K562 (cell line): ENCODE measurements at regions not wholly inside any gene's neighbourhood (a gene's known extent, or its start where the extent isn't known, plus 50 kb on each side); places are given as distances from the start of the nearest gene placed in this dataset.

Experiments used
- ATAC-seq: fragments of 200-7000 bp; cut with Tn5 transposase; 3 replicates; pipeline ENCODE4 v1.9.1; 2020; ENCODE audit warnings: moderate library complexity
- BruUV-seq: library from RNA; stranded (reverse); fragments of 400-500 nt; replicated peaks from 2 replicates; lab custom pipeline; 2021; lab: Mats Ljungman, UMichigan
- CTCF ChIA-PET: fragments of 300-600 bp; formaldehyde crosslinking; extraction: SDS; loops from one replicate; lab custom pipeline; 2021; ENCODE audit warnings: low intra/inter-chr PET ratio; lab: Yijun Ruan, JAX
- POLR2A ChIA-PET: fragments of 300-600, 350-650 bp; sonication (Branson Sonifier 250); formaldehyde crosslinking; extraction: SDS; loops from one replicate; lab custom pipeline; 2021; ENCODE audit warnings: antibody characterized with exemption, inconsistent platforms; lab: Yijun Ruan, JAX
- DNase-seq, 4 experiments: peaks; one replicate each; pipeline versions ENCODE4 v3.0.0 to v3.0.0-alpha.2; 2011 to 2018; ENCODE audit warnings: low spot score in 3 of 4, mixed read lengths in 3 of 4; ENCODE audit errors: extremely low read depth in 1 of 4
- FAIRE-seq: peaks from 2 replicates; lab custom pipeline; 2011; peaks lifted over from hg19 to GRCh38; lab: Jason Lieb, UNC
- H2AFZ ChIP-seq: 2 replicates; pipeline ENCODE4 v1.6.0; 2011; ENCODE audit warnings: low read depth, low read length, control low read depth, inconsistent platforms
- H3K27ac ChIP-seq: fragments of 200-600 bp; 3 replicates; pipeline ENCODE4 v1.8.0; 2011; ENCODE audit warnings: low read depth, mild to moderate bottlenecking, control low read depth, inconsistent platforms, low read length, moderate library complexity, mixed read lengths; ENCODE audit errors: extremely low read depth
- H3K27me3 ChIP-seq, 2 experiments: fragments of 300-600 bp in 1 of 2; 2 replicates in 1 of 2; 3 replicates in 1 of 2; pipeline versions ENCODE4 v1.6.0 to v1.8.0; 2011; ENCODE audit warnings: inconsistent platforms in 2 of 2, low read length in 2 of 2, mild to moderate bottlenecking in 1 of 2, mixed read lengths in 1 of 2, moderate library complexity in 1 of 2; ENCODE audit not compliant: control insufficient read depth in 2 of 2, insufficient read depth in 2 of 2
- H3K36me3 ChIP-seq: fragments of 300-600 bp; 3 replicates; pipeline ENCODE4 v1.8.0; 2011; ENCODE audit warnings: mild to moderate bottlenecking, low read length, inconsistent platforms; ENCODE audit not compliant: control insufficient read depth, insufficient read depth
- H3K4me1 ChIP-seq, 2 experiments: fragments of 200-600 bp in 1 of 2; replicated peaks in 1 of 2; 2 replicates in 1 of 2; 3 replicates in 1 of 2; pipeline versions ENCODE4 v1.5.1 to v1.8.0; 2011; ENCODE audit warnings: inconsistent platforms in 2 of 2, low read length in 2 of 2, mild to moderate bottlenecking in 1 of 2, mixed read lengths in 1 of 2, moderate library complexity in 1 of 2; ENCODE audit not compliant: control insufficient read depth in 2 of 2, insufficient read depth in 2 of 2
- H3K4me2 ChIP-seq: 2 replicates; pipeline ENCODE4 v1.6.1; 2011; ENCODE audit warnings: low read length, control low read depth, inconsistent platforms, mixed read lengths; ENCODE audit not compliant: insufficient read depth
- H3K4me3 ChIP-seq: fragments of 200-600 bp; sonication (generic), shearing (Covaris generic); 2 replicates; pipeline ENCODE4 v1.5.1; 2016; ENCODE audit warnings: control low read depth, inconsistent platforms
- H3K79me2 ChIP-seq: fragments of 200-600 bp; 3 replicates; pipeline ENCODE4 v1.8.0; 2011; ENCODE audit warnings: low read length, inconsistent platforms; ENCODE audit not compliant: control insufficient read depth, insufficient read depth
- H3K9ac ChIP-seq, 2 experiments: 2 replicates each; pipeline versions ENCODE4 v1.6.0 to v1.6.1; 2011; ENCODE audit warnings: low read depth in 2 of 2, low read length in 2 of 2, control low read depth in 1 of 2, inconsistent platforms in 1 of 2, mild to moderate bottlenecking in 1 of 2, mixed read lengths in 1 of 2; ENCODE audit not compliant: insufficient read depth in 1 of 2
- H3K9me1 ChIP-seq: one replicate; pipeline ENCODE4 v1.6.0; 2011; ENCODE audit warnings: inconsistent platforms, mild to moderate bottlenecking, low read length, moderate library complexity; ENCODE audit not compliant: control insufficient read depth, insufficient read depth
- H3K9me3 ChIP-seq: replicated peaks from 2 replicates; pipeline ENCODE4 v1.5.1; 2011; ENCODE audit warnings: low read depth, low read length, inconsistent platforms; ENCODE audit not compliant: control insufficient read depth, insufficient read depth
- H4K20me1 ChIP-seq: replicated peaks from 2 replicates; pipeline ENCODE4 v1.6.1; 2011; ENCODE audit warnings: low read length, inconsistent platforms, mixed read lengths; ENCODE audit not compliant: control insufficient read depth, insufficient read depth
- CUX1 ChIP-seq: fragments of 200-800 bp; sonication (Bioruptor generic); IDR thresholded peaks from 2 replicates; pipeline ENCODE4 v1.6.1; 2016; ENCODE audit warnings: missing genetic modification characterization, missing compliant biosample characterization
- DPF2 ChIP-seq: fragments of 450-650 bp; IDR thresholded peaks from 2 replicates; pipeline ENCODE4 v1.6.1; 2016
- KDM1A ChIP-seq, 2 experiments: fragments of 450-650 bp; IDR thresholded peaks; 2 replicates each; pipeline ENCODE4 v1.6.1; 2016; ENCODE audit warnings: mild to moderate bottlenecking in 2 of 2
- MTA3 ChIP-seq: fragments of 450-650 bp; formaldehyde crosslinking; IDR thresholded peaks from 2 replicates; pipeline ENCODE4 v1.6.1; 2017; ENCODE audit warnings: mild to moderate bottlenecking, borderline replicate concordance
- NFE2 ChIP-seq: IDR thresholded peaks from 2 replicates; pipeline ENCODE4 v1.6.1; 2014; ENCODE audit warnings: antibody characterized with exemption, low read depth
- NFIX ChIP-seq: fragments of 250-450 bp; sonication (Bioruptor Pico); IDR thresholded peaks from 2 replicates; pipeline ENCODE4 v1.4.0; 2020; ENCODE audit warnings: low read depth, mild to moderate bottlenecking, moderate library complexity
- PTRF ChIP-seq: fragments of 450-650 bp; IDR thresholded peaks from 2 replicates; pipeline ENCODE4 v1.6.1; 2016; ENCODE audit warnings: mild to moderate bottlenecking, missing genetic modification characterization, missing compliant biosample characterization
- TBP ChIP-seq: optimal IDR thresholded peaks from 2 replicates; pipeline ENCODE3; 2011; ENCODE audit warnings: low read depth, low read length, improper control_type of control experiment
- TCF7 ChIP-seq: sonication (generic); IDR thresholded peaks from 2 replicates; pipeline ENCODE4 v1.6.1; 2016; ENCODE audit warnings: antibody characterized with exemption, borderline replicate concordance
- ZNF785 ChIP-seq: fragments of 250-450 bp; sonication (Bioruptor Pico); IDR thresholded peaks from 2 replicates; pipeline ENCODE4 v1.4.0; 2020; ENCODE audit warnings: mild to moderate bottlenecking
- WGBS: fragments of 100-300 bp; shearing (Covaris generic); methylation state at CpG from one replicate; pipeline ENCODE4 v1.1.6; 2016; ENCODE audit warnings: low coverage, mixed read lengths; ENCODE audit not compliant: insufficient coverage; ENCODE audit errors: missing lambda C conversion rate; 5-methylcytosine and 5-hydroxymethylcytosine counted together
- in situ Hi-C: fragments of 300-500 bp; cut with MboI; formaldehyde crosslinking; loops from 4 replicates; pipeline ENCODE4 v1.15.0; 2018; ENCODE audit warnings: inconsistent platforms, mixed read lengths
- intact Hi-C: fragments of 100-400 bp; cut with micrococcal nuclease; formaldehyde crosslinking; loops from 2 replicates; pipeline ENCODE4 v1.14.2; 2022
- TF ChIP-seq, protein P1 (sequence below), 2 experiments: fragments of 150-350 bp in 1 of 2; IDR thresholded peaks; 2 replicates each; pipeline ENCODE4 v1.6.1; 2012 to 2016; ENCODE audit warnings: low read depth in 2 of 2, low read length in 2 of 2, mild to moderate bottlenecking in 1 of 2, moderate library complexity in 1 of 2
- TF ChIP-seq, protein P2 (sequence below): fragments of 450-650 bp; IDR thresholded peaks from 2 replicates; pipeline ENCODE4 v1.6.1; 2016; ENCODE audit warnings: mild to moderate bottlenecking

DNA sequence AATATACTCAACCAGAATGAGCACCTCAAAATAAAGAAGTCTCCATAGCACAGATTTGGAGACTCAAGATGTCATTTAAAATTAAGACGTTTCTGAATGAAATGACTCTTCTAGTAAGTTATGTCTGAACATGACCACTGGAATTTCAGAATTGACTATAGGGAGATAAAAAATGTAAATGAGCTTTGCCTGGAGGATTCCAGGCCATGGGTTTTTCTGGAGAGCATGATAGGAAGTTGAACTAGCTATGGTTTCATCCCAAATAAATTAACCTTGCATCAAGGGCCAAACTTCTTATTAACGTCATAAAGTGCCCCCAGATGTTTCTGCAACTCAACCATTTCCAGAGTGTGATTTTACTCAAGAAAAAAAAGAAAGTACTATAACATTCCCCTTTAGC is 222.6 kb upstream of the NR2F2 start:
- H4K20me1 ChIP-seq = no peaks in the 10 kb centered on the region
- H3K27me3 ChIP-seq = no peaks in the 10 kb centered on the region
- 30% methylated on average over 2 of the region's 2 CpGs for WGBS
- DNase-seq = no peak
- H3K36me3 ChIP-seq = no peaks in the 10 kb centered on the region; the same call in 2 of the 3 replicates
- no peak overlapping the region for H3K27ac ChIP-seq
- H3K9me1 ChIP-seq = no peaks in the 10 kb centered on the region
- intact Hi-C loops (no loop called here), in situ Hi-C loops (no loop called here)
- ChIA-PET POLR2A (no interaction called here), CTCF (no interaction called here)
- FAIRE-seq = no peak
- 0 out of 5 replicates have a peak, but pooled peaks cover 0 to 4% of the 10 kb centered on the region in 2 experiments for H3K4me1 ChIP-seq
- H3K4me2 ChIP-seq = no peak overlapping the region
- BruUV-seq = no TSS peak
- H3K4me3 ChIP-seq = no peak overlapping the region
- no peak overlapping the region for H2AFZ ChIP-seq
- no peaks in the 10 kb centered on the region for H3K79me2 ChIP-seq
- ATAC-seq = no peak
- no peaks in the 10 kb centered on the region for H3K9me3 ChIP-seq
- H3K9ac ChIP-seq = no peak overlapping the region
- no peak for TF ChIP-seq PTRF (tag)
- TF ChIP-seq CUX1 (CRISPR knock-in tag) = no peak
- TF ChIP-seq, protein P1, sequence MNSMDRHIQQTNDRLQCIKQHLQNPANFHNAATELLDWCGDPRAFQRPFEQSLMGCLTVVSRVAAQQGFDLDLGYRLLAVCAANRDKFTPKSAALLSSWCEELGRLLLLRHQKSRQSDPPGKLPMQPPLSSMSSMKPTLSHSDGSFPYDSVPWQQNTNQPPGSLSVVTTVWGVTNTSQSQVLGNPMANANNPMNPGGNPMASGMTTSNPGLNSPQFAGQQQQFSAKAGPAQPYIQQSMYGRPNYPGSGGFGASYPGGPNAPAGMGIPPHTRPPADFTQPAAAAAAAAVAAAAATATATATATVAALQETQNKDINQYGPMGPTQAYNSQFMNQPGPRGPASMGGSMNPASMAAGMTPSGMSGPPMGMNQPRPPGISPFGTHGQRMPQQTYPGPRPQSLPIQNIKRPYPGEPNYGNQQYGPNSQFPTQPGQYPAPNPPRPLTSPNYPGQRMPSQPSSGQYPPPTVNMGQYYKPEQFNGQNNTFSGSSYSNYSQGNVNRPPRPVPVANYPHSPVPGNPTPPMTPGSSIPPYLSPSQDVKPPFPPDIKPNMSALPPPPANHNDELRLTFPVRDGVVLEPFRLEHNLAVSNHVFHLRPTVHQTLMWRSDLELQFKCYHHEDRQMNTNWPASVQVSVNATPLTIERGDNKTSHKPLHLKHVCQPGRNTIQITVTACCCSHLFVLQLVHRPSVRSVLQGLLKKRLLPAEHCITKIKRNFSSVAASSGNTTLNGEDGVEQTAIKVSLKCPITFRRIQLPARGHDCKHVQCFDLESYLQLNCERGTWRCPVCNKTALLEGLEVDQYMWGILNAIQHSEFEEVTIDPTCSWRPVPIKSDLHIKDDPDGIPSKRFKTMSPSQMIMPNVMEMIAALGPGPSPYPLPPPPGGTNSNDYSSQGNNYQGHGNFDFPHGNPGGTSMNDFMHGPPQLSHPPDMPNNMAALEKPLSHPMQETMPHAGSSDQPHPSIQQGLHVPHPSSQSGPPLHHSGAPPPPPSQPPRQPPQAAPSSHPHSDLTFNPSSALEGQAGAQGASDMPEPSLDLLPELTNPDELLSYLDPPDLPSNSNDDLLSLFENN (IDR thresholded peaks at IDR 0.05; ENCODE audit: low read depth in 2 of 2, low read length in 2 of 2) = no peak
- TF ChIP-seq MTA3 = no peak
- TF ChIP-seq NFIX (CRISPR knock-in tag) = no peak
- no peak for TF ChIP-seq DPF2
- TF ChIP-seq NFE2 = no peak
- TF ChIP-seq KDM1A (IDR thresholded peaks at IDR 0.05) = no peak
- no peak for TF ChIP-seq TBP
- TF ChIP-seq TCF7 = no peak
- TF ChIP-seq, protein P2, sequence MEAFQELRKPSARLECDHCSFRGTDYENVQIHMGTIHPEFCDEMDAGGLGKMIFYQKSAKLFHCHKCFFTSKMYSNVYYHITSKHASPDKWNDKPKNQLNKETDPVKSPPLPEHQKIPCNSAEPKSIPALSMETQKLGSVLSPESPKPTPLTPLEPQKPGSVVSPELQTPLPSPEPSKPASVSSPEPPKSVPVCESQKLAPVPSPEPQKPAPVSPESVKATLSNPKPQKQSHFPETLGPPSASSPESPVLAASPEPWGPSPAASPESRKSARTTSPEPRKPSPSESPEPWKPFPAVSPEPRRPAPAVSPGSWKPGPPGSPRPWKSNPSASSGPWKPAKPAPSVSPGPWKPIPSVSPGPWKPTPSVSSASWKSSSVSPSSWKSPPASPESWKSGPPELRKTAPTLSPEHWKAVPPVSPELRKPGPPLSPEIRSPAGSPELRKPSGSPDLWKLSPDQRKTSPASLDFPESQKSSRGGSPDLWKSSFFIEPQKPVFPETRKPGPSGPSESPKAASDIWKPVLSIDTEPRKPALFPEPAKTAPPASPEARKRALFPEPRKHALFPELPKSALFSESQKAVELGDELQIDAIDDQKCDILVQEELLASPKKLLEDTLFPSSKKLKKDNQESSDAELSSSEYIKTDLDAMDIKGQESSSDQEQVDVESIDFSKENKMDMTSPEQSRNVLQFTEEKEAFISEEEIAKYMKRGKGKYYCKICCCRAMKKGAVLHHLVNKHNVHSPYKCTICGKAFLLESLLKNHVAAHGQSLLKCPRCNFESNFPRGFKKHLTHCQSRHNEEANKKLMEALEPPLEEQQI = no peak
- no peak for TF ChIP-seq ZNF785 (CRISPR knock-in tag)
